Smooth muscle cell (in vitro differentiated cells): ENCODE measurements at regions not wholly inside any gene's neighbourhood (a gene's known extent, or its start where the extent isn't known, plus 50 kb on each side); places are given as distances from the start of the nearest gene placed in this dataset.

Experiments used
- DNase-seq: peaks from one replicate; lab custom pipeline; 2025; ENCODE audit not compliant: unreplicated experiment; lab: John Stamatoyannopoulos, UW
- H2AFZ ChIP-seq: fragments of 200-600 bp; sonication (generic); 2 replicates; pipeline ENCODE4 v1.6.0; 2016; ENCODE audit warnings: antibody characterized with exemption, low read depth, mild to moderate bottlenecking
- H3F3A ChIP-seq: fragments of 200-600 bp; sonication (generic); 2 replicates; pipeline ENCODE4 v1.6.0; 2017; ENCODE audit warnings: antibody characterized with exemption, low read depth
- H3K27ac ChIP-seq: fragments of 200-600 bp; sonication (generic); 2 replicates; pipeline ENCODE4 v1.5.1; 2016; ENCODE audit warnings: low read depth, mild to moderate bottlenecking
- H3K27me3 ChIP-seq: fragments of 200-600 bp; sonication (generic); 2 replicates; pipeline ENCODE4 v1.6.1; 2016; ENCODE audit warnings: low read depth, mild to moderate bottlenecking
- H3K36me3 ChIP-seq: fragments of 200-600 bp; sonication (generic); 2 replicates; pipeline ENCODE4 v1.5.1; 2016; ENCODE audit warnings: low read depth
- H3K4me1 ChIP-seq: fragments of 200-600 bp; sonication (generic); 2 replicates; pipeline ENCODE4 v1.5.1; 2016; ENCODE audit warnings: low read depth
- H3K4me2 ChIP-seq: fragments of 200-600 bp; sonication (generic); 2 replicates; pipeline ENCODE4 v1.6.0; 2016; ENCODE audit warnings: mild to moderate bottlenecking
- H3K4me3 ChIP-seq: fragments of 200-600 bp; sonication (generic); 2 replicates; pipeline ENCODE4 v1.5.1; 2016; ENCODE audit warnings: mild to moderate bottlenecking
- H3K79me2 ChIP-seq: fragments of 200-600 bp; sonication (generic); 2 replicates; pipeline ENCODE4 v1.6.0; 2016; ENCODE audit warnings: low read depth, mild to moderate bottlenecking
- H3K9ac ChIP-seq: fragments of 200-600 bp; sonication (generic); 2 replicates; pipeline ENCODE4 v1.6.0; 2016; ENCODE audit warnings: low read depth
- H3K9me3 ChIP-seq: fragments of 200-600 bp; sonication (generic); replicated peaks from 2 replicates; pipeline ENCODE4 v1.5.1; 2016; ENCODE audit warnings: low read depth
- H4K20me1 ChIP-seq: fragments of 200-600 bp; sonication (generic); 2 replicates; pipeline ENCODE4 v1.6.0; 2016; ENCODE audit warnings: low read depth
- WGBS: methylation state at CpG from one replicate; pipeline ENCODE4 v1.1.7; 2016; ENCODE audit warnings: low lambda C conversion rate; 5-methylcytosine and 5-hydroxymethylcytosine counted together
- TF ChIP-seq, protein P1 (sequence below): fragments of 200-600 bp; sonication (generic); IDR thresholded peaks from 2 replicates; pipeline ENCODE4 v1.5.1; 2017; ENCODE audit warnings: borderline replicate concordance, mild to moderate bottlenecking, antibody characterized with exemption; ENCODE audit not compliant: insufficient read depth, poor library complexity, severe bottlenecking

DNA sequence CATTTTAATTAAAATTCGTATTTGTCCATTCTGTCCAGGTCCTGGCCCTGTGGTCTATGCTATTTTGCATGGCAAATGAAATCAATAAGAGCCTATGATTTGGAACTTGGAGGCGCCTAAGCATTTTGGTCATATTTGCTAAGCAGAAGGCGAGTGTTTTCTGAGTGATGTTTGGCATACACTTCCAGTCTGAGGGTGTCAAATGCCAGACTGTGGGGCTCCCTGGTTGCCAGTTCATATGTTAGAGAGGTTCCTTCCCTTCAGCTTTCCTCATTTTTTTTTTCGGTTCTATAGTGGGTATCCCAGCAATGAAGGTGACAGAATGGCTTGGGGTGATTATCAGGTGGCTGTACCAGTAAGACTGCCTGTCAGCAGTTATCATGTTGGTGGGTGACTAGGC is 1007.8 kb upstream of the WWC1 start:
- H3K9me3 ChIP-seq = no peaks in the 10 kb centered on the region
- H3F3A ChIP-seq = no peaks in the 10 kb centered on the region
- 92% methylated on average over 4 of the region's 4 CpGs for WGBS
- no peaks in the 10 kb centered on the region for H3K79me2 ChIP-seq
- DNase-seq = no peak
- H3K4me3 ChIP-seq = no peak overlapping the region
- no peak overlapping the region for H2AFZ ChIP-seq
- H4K20me1 ChIP-seq = no peaks in the 10 kb centered on the region
- H3K4me2 ChIP-seq = no peak overlapping the region
- H3K27me3 ChIP-seq = no peaks in the 10 kb centered on the region
- H3K36me3 ChIP-seq = no peaks in the 10 kb centered on the region
- H3K27ac ChIP-seq = no peak overlapping the region
- H3K9ac ChIP-seq = no peak overlapping the region
- TF ChIP-seq, protein P1, sequence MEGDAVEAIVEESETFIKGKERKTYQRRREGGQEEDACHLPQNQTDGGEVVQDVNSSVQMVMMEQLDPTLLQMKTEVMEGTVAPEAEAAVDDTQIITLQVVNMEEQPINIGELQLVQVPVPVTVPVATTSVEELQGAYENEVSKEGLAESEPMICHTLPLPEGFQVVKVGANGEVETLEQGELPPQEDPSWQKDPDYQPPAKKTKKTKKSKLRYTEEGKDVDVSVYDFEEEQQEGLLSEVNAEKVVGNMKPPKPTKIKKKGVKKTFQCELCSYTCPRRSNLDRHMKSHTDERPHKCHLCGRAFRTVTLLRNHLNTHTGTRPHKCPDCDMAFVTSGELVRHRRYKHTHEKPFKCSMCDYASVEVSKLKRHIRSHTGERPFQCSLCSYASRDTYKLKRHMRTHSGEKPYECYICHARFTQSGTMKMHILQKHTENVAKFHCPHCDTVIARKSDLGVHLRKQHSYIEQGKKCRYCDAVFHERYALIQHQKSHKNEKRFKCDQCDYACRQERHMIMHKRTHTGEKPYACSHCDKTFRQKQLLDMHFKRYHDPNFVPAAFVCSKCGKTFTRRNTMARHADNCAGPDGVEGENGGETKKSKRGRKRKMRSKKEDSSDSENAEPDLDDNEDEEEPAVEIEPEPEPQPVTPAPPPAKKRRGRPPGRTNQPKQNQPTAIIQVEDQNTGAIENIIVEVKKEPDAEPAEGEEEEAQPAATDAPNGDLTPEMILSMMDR = no peak
- no peaks in the 10 kb centered on the region for H3K4me1 ChIP-seq

DNA sequence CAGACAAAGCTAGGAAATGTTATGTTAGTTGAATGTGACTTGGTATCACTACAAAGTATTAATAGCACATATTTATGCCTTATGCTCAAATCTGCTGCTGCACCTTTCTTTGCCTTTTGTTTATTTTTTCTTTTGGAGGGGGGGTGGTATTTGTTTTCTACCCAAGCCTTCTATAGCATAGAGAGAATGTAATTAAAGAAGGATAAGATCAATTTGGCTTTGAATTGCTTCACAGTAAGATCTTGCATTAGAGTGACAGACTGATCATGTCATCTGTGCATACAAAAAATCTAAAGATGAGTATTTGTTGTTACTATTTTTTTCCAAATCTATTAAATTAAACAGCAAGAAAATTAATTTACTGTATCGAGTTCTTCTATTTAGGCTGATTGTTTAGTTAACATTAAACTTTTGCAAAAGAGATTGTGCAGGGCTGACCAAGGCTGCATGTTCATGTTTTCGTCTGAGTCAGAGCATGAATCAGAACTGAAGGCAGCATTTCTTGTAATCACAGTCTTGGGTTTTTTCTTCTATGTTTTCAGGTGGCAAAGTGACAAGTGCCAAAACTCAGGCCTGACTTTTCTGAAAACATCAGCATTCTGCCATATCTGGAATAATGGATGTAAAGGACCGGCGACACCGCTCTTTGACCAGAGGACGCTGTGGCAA is 1007.1 kb upstream of the WWC1 start:
- Histone ChIP-seq H3K9me3 (no peaks in the 10 kb centered on the region), H3K27me3 (no peaks in the 10 kb centered on the region), H3K36me3 (no peaks in the 10 kb centered on the region), H3K4me1 (no peaks in the 10 kb centered on the region), H2AFZ (no peak overlapping the region), H3K9ac (no peak overlapping the region), H3K4me2 (no peak overlapping the region), H4K20me1 (no peaks in the 10 kb centered on the region), H3K79me2 (no peaks in the 10 kb centered on the region), H3F3A (no peaks in the 10 kb centered on the region), H3K27ac (no peak overlapping the region), H3K4me3 (no peak overlapping the region)
- DNase-seq = no peak
- 76% methylated on average over 6 of the region's 6 CpGs for WGBS
- TF ChIP-seq, protein P1 = no peak

GRCh38 chr5:167285591-167285990 is 1005.9 kb upstream of the WWC1 start:
- Histone ChIP-seq H3K27me3 (no peaks in the 10 kb centered on the region), H3F3A (no peaks in the 10 kb centered on the region)

More at GRCh38 chr5:167285591-167285990, 1005.9 kb upstream of the WWC1 start:
- H3K9ac ChIP-seq = no peak overlapping the region
- no peaks in the 10 kb centered on the region for H4K20me1 ChIP-seq
- no peak overlapping the region for H3K4me3 ChIP-seq
- no peak overlapping the region for H3K27ac ChIP-seq
- no peak overlapping the region for H2AFZ ChIP-seq
- H3K4me1 ChIP-seq = no peaks in the 10 kb centered on the region
- no peaks in the 10 kb centered on the region for H3K79me2 ChIP-seq
- no peak for DNase-seq
- no peaks in the 10 kb centered on the region for H3K9me3 ChIP-seq
- no peak overlapping the region for H3K4me2 ChIP-seq
- TF ChIP-seq, protein P1 = no peak
- 75% methylated on average over 5 of the region's 5 CpGs for WGBS
- H3K36me3 ChIP-seq = no peaks in the 10 kb centered on the region
